PFSK-1 (cell line): ENCODE measurements at regions not wholly inside any gene's neighbourhood (a gene's known extent, or its start where the extent isn't known, plus 50 kb on each side); places are given as distances from the start of the nearest gene placed in this dataset.

Experiments
- FOXP2 ChIP-seq: optimal IDR thresholded peaks from 2 replicates; pipeline ENCODE3; 2011; ENCODE audit warnings: borderline replicate concordance, control low read depth, inconsistent platforms; ENCODE audit not compliant: insufficient read depth; ENCODE audit errors: extremely low read length, extremely low read depth
- POLR2AphosphoS5 ChIP-seq: IDR thresholded peaks from 2 replicates; pipeline ENCODE4 v1.6.1; 2012; ENCODE audit warnings: low read depth, mild to moderate bottlenecking, control low read depth, low read length, moderate library complexity
- REST ChIP-seq, 2 experiments: IDR thresholded peaks; 2 replicates each; pipeline versions ENCODE4 v1.6.1 to v1.8.0; 2011 to 2012; ENCODE audit warnings: low read depth in 2 of 2, low read length in 2 of 2, control low read depth in 1 of 2, inconsistent platforms in 1 of 2, mild to moderate bottlenecking in 1 of 2, moderate library complexity in 1 of 2; ENCODE audit not compliant: insufficient read depth in 1 of 2
- TAF1 ChIP-seq: IDR thresholded peaks from 2 replicates; pipeline ENCODE4 v1.6.1; 2012; ENCODE audit warnings: low read length, control low read depth, borderline replicate concordance; ENCODE audit not compliant: insufficient read depth

- TF ChIP-seq FOXP2 (no peak), TAF1 (no peak), REST (IDR thresholded peaks at IDR 0.05; ENCODE audit: insufficient read depth in 1 of 2, low read depth in 2 of 2, low read length in 2 of 2) (no peak), POLR2AphosphoS5 (no peak)
Measured at GRCh38 chr20:40893610-40894236, 134.9 kb upstream of the TOP1 start.
